ENCODE measurements at regions not wholly inside any gene's neighbourhood (a gene's known extent, or its start where the extent isn't known, plus 50 kb on each side); places are given as distances from the start of the nearest gene placed in this dataset.
A peak's percentile ranks its signal among the peaks of the same experiment; 100 is the strongest.

DNA sequence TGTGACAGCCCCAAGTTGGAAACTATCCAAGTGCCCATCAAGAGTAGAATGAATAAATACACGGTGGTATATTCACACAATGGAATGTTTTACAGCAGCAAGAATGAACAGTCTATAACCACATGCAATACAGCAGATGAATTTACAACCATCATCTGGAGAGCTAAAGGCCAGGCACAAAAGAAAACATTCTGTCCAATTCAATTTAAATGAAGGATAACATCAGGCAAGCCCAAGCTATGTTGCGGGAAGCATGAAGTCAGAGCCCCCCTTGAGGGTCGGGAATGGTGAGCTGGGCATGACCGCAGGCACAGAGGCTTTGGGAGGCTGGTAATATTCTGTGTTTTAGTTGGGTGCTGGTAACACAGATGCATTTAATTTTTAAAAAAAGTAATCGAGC, 76.0 kb downstream of the SYNE3 start:
- H3K4me3 ChIP-seq (ENCODE audit: low read length): no peak overlapping the region
- no peak overlapping the region for H3K9ac ChIP-seq (ENCODE audit: low read depth, low read length)
- H3K27me3 ChIP-seq (ENCODE audit: control insufficient read depth, insufficient read depth, low read length): no peaks in the 10 kb centered on the region
- H3K4me2 ChIP-seq (ENCODE audit: low read length): no peak overlapping the region
- no peaks in the 10 kb centered on the region for H3K4me1 ChIP-seq (ENCODE audit: control insufficient read depth, insufficient read depth, low read length)
- no peaks in the 10 kb centered on the region for H3K9me3 ChIP-seq (replicated peaks; ENCODE audit: low read length)
- H3K36me3 ChIP-seq (ENCODE audit: insufficient read depth, low read length): peaks cover 31% of the 10 kb centered on the region

GRCh38 chr14:95439881-95440280, 76.6 kb downstream of the SYNE3 start:
- Histone ChIP-seq H3K27me3 (ENCODE audit: control insufficient read depth, insufficient read depth, low read length) (no peaks in the 10 kb centered on the region), H3K36me3 (ENCODE audit: insufficient read depth, low read length) (peaks cover 27% of the 10 kb centered on the region), H3K9me3 (replicated peaks; ENCODE audit: low read length) (no peaks in the 10 kb centered on the region)

GRCh38 chr14:95437715-95438114, 78.7 kb downstream of the SYNE3 start:
- Histone ChIP-seq H3K4me3 (ENCODE audit: low read length) (no peak overlapping the region), H3K9me3 (replicated peaks; ENCODE audit: low read length) (no peaks in the 10 kb centered on the region), H3K9ac (ENCODE audit: low read depth, low read length) (no peak overlapping the region), H3K36me3 (ENCODE audit: insufficient read depth, low read length) (peaks cover 39% of the 10 kb centered on the region), H3K27me3 (ENCODE audit: control insufficient read depth, insufficient read depth, low read length) (no peaks in the 10 kb centered on the region), H3K4me2 (ENCODE audit: low read length) (no peak overlapping the region), H3K4me1 (ENCODE audit: control insufficient read depth, insufficient read depth, low read length) (no peaks in the 10 kb centered on the region)

More at GRCh38 chr14:95439881-95440280, 76.6 kb downstream of the SYNE3 start:
- no peaks in the 10 kb centered on the region for H3K4me1 ChIP-seq (ENCODE audit: control insufficient read depth, insufficient read depth, low read length)
- no peak overlapping the region for H3K9ac ChIP-seq (ENCODE audit: low read depth, low read length)
- no peak overlapping the region for H3K4me2 ChIP-seq (ENCODE audit: low read length)
- no peak overlapping the region for H3K4me3 ChIP-seq (ENCODE audit: low read length)

DNA sequence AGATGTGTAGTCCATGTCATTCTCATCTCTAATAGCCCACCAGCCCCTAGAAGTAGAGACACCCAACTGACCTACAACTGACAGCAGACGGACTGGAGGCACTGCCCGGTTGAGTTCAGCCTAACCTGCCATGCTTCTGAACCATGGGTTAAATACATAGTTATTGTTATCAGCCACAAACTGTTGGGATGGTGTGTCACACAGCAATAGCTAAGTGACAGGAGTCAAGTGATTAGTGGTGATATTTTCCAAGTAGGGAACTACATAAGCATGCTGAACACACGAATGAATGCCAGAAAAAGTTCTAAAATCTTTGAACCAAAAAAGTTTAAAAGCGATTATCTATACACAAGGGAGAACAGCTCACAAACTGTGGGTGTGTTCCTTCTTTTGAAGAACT, 80.1 kb downstream of the SYNE3 start:
- H3K27me3 ChIP-seq (ENCODE audit: control insufficient read depth, insufficient read depth, low read length): no peaks in the 10 kb centered on the region
- peaks cover 50% of the 10 kb centered on the region for H3K36me3 ChIP-seq (ENCODE audit: insufficient read depth, low read length)
- H3K4me3 ChIP-seq (ENCODE audit: low read length): no peak overlapping the region
- H3K9ac ChIP-seq (ENCODE audit: low read depth, low read length): no peak overlapping the region
- H3K4me2 ChIP-seq (ENCODE audit: low read length): no peak overlapping the region
- H3K4me1 ChIP-seq (ENCODE audit: control insufficient read depth, insufficient read depth, low read length): no peaks in the 10 kb centered on the region
- no peaks in the 10 kb centered on the region for H3K9me3 ChIP-seq (replicated peaks; ENCODE audit: low read length)

GRCh38 chr14:95434121-95434520, 82.3 kb downstream of the SYNE3 start:
- H3K4me1 ChIP-seq (ENCODE audit: control insufficient read depth, insufficient read depth, low read length): no peaks in the 10 kb centered on the region
- H3K4me2 ChIP-seq (ENCODE audit: low read length): no peak overlapping the region
- H3K9ac ChIP-seq (ENCODE audit: low read depth, low read length): no peak overlapping the region
- peaks cover 51% of the 10 kb centered on the region for H3K36me3 ChIP-seq (ENCODE audit: insufficient read depth, low read length)
- H3K4me3 ChIP-seq (ENCODE audit: low read length): no peak overlapping the region
- H3K27me3 ChIP-seq (ENCODE audit: control insufficient read depth, insufficient read depth, low read length): no peaks in the 10 kb centered on the region
- H3K9me3 ChIP-seq (replicated peaks; ENCODE audit: low read length): no peaks in the 10 kb centered on the region

DNA sequence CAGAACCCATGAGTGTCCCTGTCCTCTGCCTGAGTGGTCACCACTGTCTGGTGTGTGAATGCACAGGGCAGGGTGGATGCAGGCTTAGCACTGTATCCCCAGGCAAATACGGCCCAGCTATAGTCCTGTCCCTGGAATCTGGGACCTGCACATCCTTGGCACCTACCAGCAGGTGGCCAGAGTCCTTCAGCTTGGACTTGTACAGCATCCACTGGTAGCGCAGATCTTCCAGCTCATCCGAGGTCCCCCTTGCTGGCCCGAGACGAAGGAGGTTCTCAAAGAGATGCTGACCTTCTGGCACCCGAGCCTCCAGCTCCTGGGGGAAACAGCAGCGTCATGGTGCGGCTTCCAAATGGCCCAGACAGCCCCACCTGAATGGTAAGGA, 83.4 kb downstream of the SYNE3 start:
- H3K36me3 ChIP-seq (ENCODE audit: insufficient read depth, low read length): peaks cover 44% of the 10 kb centered on the region
- no peak overlapping the region for H3K4me2 ChIP-seq (ENCODE audit: low read length)
- no peaks in the 10 kb centered on the region for H3K27me3 ChIP-seq (ENCODE audit: control insufficient read depth, insufficient read depth, low read length)
- H3K4me3 ChIP-seq (ENCODE audit: low read length): no peak overlapping the region
- no peaks in the 10 kb centered on the region for H3K9me3 ChIP-seq (replicated peaks; ENCODE audit: low read length)
- H3K9ac ChIP-seq (ENCODE audit: low read depth, low read length): no peak overlapping the region
- H3K4me1 ChIP-seq (ENCODE audit: control insufficient read depth, insufficient read depth, low read length): no peaks in the 10 kb centered on the region

- H3K4me1 ChIP-seq (ENCODE audit: control insufficient read depth, insufficient read depth, low read length): no peaks in the 10 kb centered on the region
- H3K9me3 ChIP-seq (replicated peaks; ENCODE audit: low read length): no peaks in the 10 kb centered on the region
- no peaks in the 10 kb centered on the region for H3K27me3 ChIP-seq (ENCODE audit: control insufficient read depth, insufficient read depth, low read length)
- no peak overlapping the region for H3K4me2 ChIP-seq (ENCODE audit: low read length)
- H3K4me3 ChIP-seq (ENCODE audit: low read length): no peak overlapping the region
- peak overlapping the region; percentile 50 for H3K9ac ChIP-seq (ENCODE audit: low read depth, low read length)
- peaks cover 44% of the 10 kb centered on the region for H3K36me3 ChIP-seq (ENCODE audit: insufficient read depth, low read length)
These were observed 84.0 kb downstream of the SYNE3 start for GRCh38 chr14:95432144-95433093.

DNA sequence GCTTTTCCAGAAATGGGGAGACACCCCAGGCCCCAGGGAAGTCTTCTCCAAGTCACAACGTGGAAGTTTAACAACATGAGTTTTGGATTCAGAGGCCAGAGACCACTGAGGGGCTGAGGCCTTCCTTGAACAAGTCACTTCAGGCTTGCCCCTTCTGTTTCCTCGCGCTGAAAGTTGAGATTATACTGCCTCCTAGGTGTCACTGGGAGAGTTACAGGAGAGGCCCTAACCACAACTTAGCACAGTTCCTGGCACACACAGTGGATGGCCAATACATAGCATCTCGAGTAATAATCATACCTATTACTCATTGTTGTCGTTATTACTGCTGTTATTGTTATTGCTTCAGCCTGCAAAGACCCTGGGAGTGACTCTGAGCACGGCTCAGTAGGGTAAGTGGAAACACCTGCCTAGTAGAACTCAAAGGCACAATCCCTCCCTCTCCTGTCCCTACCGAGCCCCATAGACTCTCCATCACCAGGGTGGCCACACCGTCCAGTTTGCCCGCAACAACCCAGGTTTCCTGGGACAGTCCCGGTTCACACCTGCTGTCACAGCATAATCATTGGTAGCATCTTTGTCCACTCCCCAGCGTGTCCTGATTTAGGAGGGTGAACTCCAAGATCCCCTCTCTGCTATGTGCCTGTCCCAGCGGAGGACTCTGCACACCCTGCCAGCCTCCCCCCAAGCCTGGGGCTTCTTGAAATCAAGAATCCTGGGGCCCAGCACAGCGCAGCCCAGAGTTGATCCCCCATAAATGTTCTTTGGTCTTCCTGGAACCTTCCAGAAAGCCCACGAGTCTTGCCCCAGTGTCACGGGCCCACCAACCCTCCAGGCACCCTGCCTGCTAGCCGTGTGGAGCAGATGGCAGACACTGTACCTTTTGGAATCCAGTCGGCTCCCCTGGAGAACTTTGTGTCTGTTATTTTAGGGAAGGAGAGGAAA, 85.0 kb downstream of the SYNE3 start:
- H3K4me3 ChIP-seq (ENCODE audit: low read length): no peak overlapping the region
- no peak overlapping the region for H3K4me2 ChIP-seq (ENCODE audit: low read length)
- H3K27me3 ChIP-seq (ENCODE audit: control insufficient read depth, insufficient read depth, low read length): no peaks in the 10 kb centered on the region
- H3K4me1 ChIP-seq (ENCODE audit: control insufficient read depth, insufficient read depth, low read length): peaks cover 3% of the 10 kb centered on the region
- H3K9ac ChIP-seq (ENCODE audit: low read depth, low read length): peak overlapping the region; percentile 50
- H3K36me3 ChIP-seq (ENCODE audit: insufficient read depth, low read length): peaks cover 38% of the 10 kb centered on the region
- no peaks in the 10 kb centered on the region for H3K9me3 ChIP-seq (replicated peaks; ENCODE audit: low read length)

GRCh38 chr14:95428557-95428956, 87.9 kb downstream of the SYNE3 start:
- Histone ChIP-seq H3K4me2 (ENCODE audit: low read length) (no peak overlapping the region), H3K27me3 (ENCODE audit: control insufficient read depth, insufficient read depth, low read length) (no peaks in the 10 kb centered on the region), H3K4me1 (ENCODE audit: control insufficient read depth, insufficient read depth, low read length) (peaks cover 3% of the 10 kb centered on the region), H3K9ac (ENCODE audit: low read depth, low read length) (no peak overlapping the region), H3K4me3 (ENCODE audit: low read length) (no peak overlapping the region), H3K36me3 (ENCODE audit: insufficient read depth, low read length) (peaks cover 28% of the 10 kb centered on the region), H3K9me3 (replicated peaks; ENCODE audit: low read length) (no peaks in the 10 kb centered on the region)

DNA sequence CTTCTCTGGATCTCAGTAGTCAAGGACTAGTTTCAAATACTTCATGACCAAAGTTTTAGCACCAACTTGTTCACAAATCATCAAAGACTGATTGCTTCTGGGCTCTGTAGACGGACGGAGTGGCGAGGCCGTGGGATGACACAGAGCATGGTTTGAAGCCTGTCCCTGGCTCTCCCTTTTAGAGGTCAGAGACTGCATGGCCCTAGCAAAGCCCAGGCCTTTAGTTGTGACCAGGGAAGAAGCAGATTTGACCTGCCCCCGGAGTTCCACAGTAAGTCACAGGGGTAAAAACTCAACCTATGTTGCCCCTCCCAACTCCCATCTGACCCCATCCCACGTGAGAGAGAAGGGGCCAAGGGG, 90.4 kb downstream of the SYNE3 start:
- H3K4me3 ChIP-seq (ENCODE audit: low read length): no peak overlapping the region
- H3K9me3 ChIP-seq (replicated peaks; ENCODE audit: low read length): no peaks in the 10 kb centered on the region
- no peak overlapping the region for H3K4me2 ChIP-seq (ENCODE audit: low read length)

GRCh38 chr14:95425369-95426115, 90.9 kb downstream of the SYNE3 start:
- Histone ChIP-seq H3K27me3 (ENCODE audit: control insufficient read depth, insufficient read depth, low read length) (no peaks in the 10 kb centered on the region), H3K4me3 (ENCODE audit: low read length) (no peak overlapping the region), H3K4me2 (ENCODE audit: low read length) (no peak overlapping the region), H3K36me3 (ENCODE audit: insufficient read depth, low read length) (peaks cover 12% of the 10 kb centered on the region), H3K9me3 (replicated peaks; ENCODE audit: low read length) (no peaks in the 10 kb centered on the region), H3K9ac (ENCODE audit: low read depth, low read length) (no peak overlapping the region), H3K4me1 (ENCODE audit: control insufficient read depth, insufficient read depth, low read length) (peaks cover 3% of the 10 kb centered on the region)

More for the DNA sequence above, 90.4 kb downstream of the SYNE3 start:
- H3K9ac ChIP-seq (ENCODE audit: low read depth, low read length): no peak overlapping the region
- H3K36me3 ChIP-seq (ENCODE audit: insufficient read depth, low read length): peaks cover 14% of the 10 kb centered on the region
- peaks cover 3% of the 10 kb centered on the region for H3K4me1 ChIP-seq (ENCODE audit: control insufficient read depth, insufficient read depth, low read length)
- no peaks in the 10 kb centered on the region for H3K27me3 ChIP-seq (ENCODE audit: control insufficient read depth, insufficient read depth, low read length)

Data from skeletal muscle satellite cell (primary cell).